T-cell (primary cell): ENCODE measurements at regions not wholly inside any gene's neighbourhood (a gene's known extent, or its start where the extent isn't known, plus 50 kb on each side); places are given as distances from the start of the nearest gene placed in this dataset.
A peak's percentile ranks its signal among the peaks of the same experiment; 100 is the strongest.

Experiments used
- ATAC-seq, 4 experiments: fragments of 200-7000 bp in 3 of 4; fragments of 150-1000 bp in 1 of 4; cut with Tn5 transposase; replicated peaks in 1 of 4; 1 replicate in 3 of 4; 2 replicates in 1 of 4; pipeline ENCODE4 v1.10.0; 2021; ENCODE audit warnings: moderate library complexity in 3 of 4, mild to moderate bottlenecking in 2 of 4, moderate number of reproducible peaks in 1 of 4
- CTCF ChIA-PET, 2 donors: fragments of 300-600 bp; sonication (Branson Sonifier 250); formaldehyde crosslinking; loops; one replicate each; lab custom pipeline; 2022; ENCODE audit warnings: antibody characterized with exemption in 2 of 2; lab: Charles Lee
- POLR2A ChIA-PET, 2 donors: fragments of 300-600 bp; sonication (Branson Sonifier 250); formaldehyde crosslinking; loops; one replicate each; lab custom pipeline; 2022; ENCODE audit warnings: antibody characterized with exemption in 2 of 2; lab: Charles Lee
- DNase-seq, 35 experiments: peaks; one replicate each; pipeline versions ENCODE4 v3.0.0 to v3.0.0-alpha.2; 2013 to 2023
- H3K27ac ChIP-seq: one replicate; pipeline ENCODE4 v1.5.1; 2013; ENCODE audit warnings: low read length
- H3K27me3 ChIP-seq, 2 experiments: replicated peaks in 1 of 2; 1 replicate in 1 of 2; 2 replicates in 1 of 2; pipeline versions ENCODE4 v1.6.1 to v1.7.0; 2013; ENCODE audit warnings: low read length in 1 of 2, mixed read lengths in 1 of 2; ENCODE audit not compliant: control insufficient read depth in 2 of 2, insufficient read depth in 2 of 2; ENCODE audit errors: extremely low read depth in 1 of 2
- H3K36me3 ChIP-seq, 2 donors: 1 replicate in 1 of 2; 2 replicates in 1 of 2; pipeline versions ENCODE4 v1.6.1 to v1.7.0; 2013; ENCODE audit warnings: low read length in 1 of 2; ENCODE audit not compliant: control insufficient read depth in 2 of 2, insufficient read depth in 1 of 2; ENCODE audit errors: extremely low read depth in 1 of 2
- H3K4me1 ChIP-seq, 2 experiments: 1 replicate in 1 of 2; 2 replicates in 1 of 2; pipeline versions ENCODE4 v1.6.1 to v1.7.0; 2013; ENCODE audit warnings: low read length in 2 of 2, mixed read lengths in 1 of 2; ENCODE audit not compliant: insufficient read depth in 2 of 2, control insufficient read depth in 1 of 2; ENCODE audit errors: extremely low read depth in 1 of 2
- H3K4me3 ChIP-seq, 2 donors: 1 replicate in 1 of 2; 2 replicates in 1 of 2; pipeline versions ENCODE4 v1.5.1 to v1.7.0; 2013; ENCODE audit warnings: mild to moderate bottlenecking in 2 of 2, low read length in 1 of 2, moderate library complexity in 1 of 2; ENCODE audit not compliant: control insufficient read depth in 1 of 2; ENCODE audit errors: extremely low read depth in 1 of 2
- H3K9me3 ChIP-seq: 2 replicates; pipeline ENCODE4 v1.7.0; 2013
- H3K27ac Mint-ChIP-seq, 2 donors: one replicate each; pipeline ENCODE4 v1.8.0; 2020 to 2021; ENCODE audit warnings: mild to moderate bottlenecking in 2 of 2, mixed read lengths in 2 of 2
- H3K27me3 Mint-ChIP-seq, 2 donors: one replicate each; pipeline ENCODE4 v1.8.0; 2021 to 2022; ENCODE audit warnings: mixed read lengths in 2 of 2
- H3K36me3 Mint-ChIP-seq: one replicate; pipeline ENCODE4 v1.8.0; 2021; ENCODE audit warnings: mixed read lengths
- H3K4me1 Mint-ChIP-seq, 3 donors: one replicate each; pipeline ENCODE4 v1.8.0; 2020 to 2022; ENCODE audit warnings: mixed read lengths in 3 of 3, mild to moderate bottlenecking in 1 of 3
- H3K4me3 Mint-ChIP-seq, 3 donors: one replicate each; pipeline ENCODE4 v1.8.0; 2020 to 2022; ENCODE audit warnings: mild to moderate bottlenecking in 3 of 3, mixed read lengths in 3 of 3, moderate library complexity in 3 of 3
- H3K9me3 Mint-ChIP-seq, 3 donors: one replicate each; pipeline ENCODE4 v1.8.0; 2020 to 2022; ENCODE audit warnings: mixed read lengths in 3 of 3
- WGBS: methylation state at CpG from one replicate; pipeline ENCODE4 v1.1.5; 2013; ENCODE audit warnings: missing lambda C conversion rate; ENCODE audit not compliant: insufficient coverage; 5-methylcytosine and 5-hydroxymethylcytosine counted together

DNA sequence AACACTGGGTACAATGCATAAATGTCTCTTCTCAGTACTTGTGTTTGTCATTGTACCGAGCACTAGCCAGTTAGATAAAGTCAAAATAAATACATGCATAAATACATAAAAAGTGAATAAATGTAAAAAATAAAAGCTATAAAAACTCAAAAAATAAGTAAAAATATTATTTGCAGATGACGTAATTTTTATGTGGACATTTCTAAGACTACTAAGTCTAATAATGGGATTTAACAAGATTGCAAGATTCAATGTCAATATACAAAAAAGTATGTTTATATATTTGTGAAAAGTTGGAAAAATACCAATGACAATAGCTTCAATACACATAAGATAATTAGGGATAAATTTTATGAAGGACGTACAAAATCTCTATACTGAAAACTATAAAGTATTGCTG is 639.6 kb downstream of the CBLN4 start:
- Histone ChIP-seq H3K9me3 (no peaks in the 10 kb centered on the region), H3K4me3 (no peak overlapping the region), H3K27me3 (no peaks in the 10 kb centered on the region), H3K4me1 (no peaks in the 10 kb centered on the region), H3K36me3 (no peaks in the 10 kb centered on the region), H3K27ac (no peak overlapping the region)
- H3K36me3 Mint-ChIP-seq = no peaks in the 10 kb centered on the region
- no peaks in the 10 kb centered on the region for H3K27me3 Mint-ChIP-seq
- H3K27ac Mint-ChIP-seq = no peak overlapping the region
- WGBS = no CpG with 5 or more reads among the region's 3 CpGs
- no peak for DNase-seq
- no peaks in the 10 kb centered on the region for H3K4me1 Mint-ChIP-seq
- H3K4me3 Mint-ChIP-seq = no peak overlapping the region
- peaks cover 8 to 26% (median 8%) of the 10 kb centered on the region in 3 donors for H3K9me3 Mint-ChIP-seq
- no peak for ATAC-seq
- CTCF ChIA-PET = no interaction called here
- POLR2A ChIA-PET = no interaction called here

DNA sequence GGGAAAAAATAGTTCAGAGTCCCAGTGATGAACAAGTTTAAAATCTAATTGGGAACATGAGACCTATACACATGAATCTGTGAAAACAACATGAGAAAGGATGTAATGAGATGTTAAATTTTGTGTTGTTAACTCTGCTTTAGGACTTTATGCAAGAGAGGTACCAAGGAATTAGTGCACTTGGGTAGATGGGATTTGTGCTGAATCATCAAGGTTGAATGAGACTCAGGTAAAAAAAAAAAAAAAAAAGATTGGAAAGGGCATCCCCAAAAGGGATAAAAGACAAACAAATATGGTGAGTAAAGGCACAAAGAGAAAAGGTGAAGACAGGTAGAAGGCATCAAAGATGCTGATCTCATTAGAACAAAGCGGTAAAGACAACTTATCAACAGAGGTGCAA is 644.4 kb downstream of the CBLN4 start:
- no peaks in the 10 kb centered on the region for H3K36me3 ChIP-seq
- H3K4me1 Mint-ChIP-seq = no peaks in the 10 kb centered on the region
- ATAC-seq (no peak), DNase-seq (no peak)
- H3K27me3 ChIP-seq = no peaks in the 10 kb centered on the region
- H3K4me1 ChIP-seq = no peaks in the 10 kb centered on the region
- peaks cover 0 to 16% (median 7%) of the 10 kb centered on the region in 3 donors for H3K9me3 Mint-ChIP-seq
- no peak overlapping the region for H3K27ac ChIP-seq
- no peak overlapping the region for H3K4me3 Mint-ChIP-seq
- ChIA-PET POLR2A (no interaction called here), CTCF (no interaction called here)
- H3K4me3 ChIP-seq = no peak overlapping the region
- no peaks in the 10 kb centered on the region for H3K36me3 Mint-ChIP-seq
- no CpG with 5 or more reads among the region's 1 CpG for WGBS
- H3K27ac Mint-ChIP-seq = no peak overlapping the region
- no peaks in the 10 kb centered on the region for H3K27me3 Mint-ChIP-seq
- no peaks in the 10 kb centered on the region for H3K9me3 ChIP-seq

- Mint-ChIP-seq H3K4me1 (no peaks in the 10 kb centered on the region), H3K4me3 (no peak overlapping the region), H3K9me3 (peaks cover 14 to 26% (median 20%) of the 10 kb centered on the region in 3 donors), H3K27me3 (no peaks in the 10 kb centered on the region), H3K27ac (no peak overlapping the region), H3K36me3 (no peaks in the 10 kb centered on the region)
- peak overlapping the region in 1 of 2 donors; percentile 15 for H3K4me3 ChIP-seq
- POLR2A ChIA-PET = no interaction called here
- CTCF ChIA-PET = no interaction called here
- no peaks in the 10 kb centered on the region for H3K4me1 ChIP-seq
- no peak for ATAC-seq
- no peak overlapping the region for H3K27ac ChIP-seq
- no peak for DNase-seq
- WGBS = 40% methylated on average over 3 of the region's 3 CpGs
- no peaks in the 10 kb centered on the region for H3K9me3 ChIP-seq
- H3K36me3 ChIP-seq = no peaks in the 10 kb centered on the region
- no peaks in the 10 kb centered on the region for H3K27me3 ChIP-seq
Observed at GRCh38 chr20:55354720-55355119, 650.6 kb downstream of the CBLN4 start.

GRCh38 chr20:55353206-55353605 is 652.1 kb downstream of the CBLN4 start:
- Histone ChIP-seq H3K9me3 (no peaks in the 10 kb centered on the region), H3K27me3 (no peaks in the 10 kb centered on the region), H3K4me1 (no peaks in the 10 kb centered on the region), H3K27ac (no peak overlapping the region), H3K4me3 (no peak overlapping the region), H3K36me3 (no peaks in the 10 kb centered on the region)
- H3K27ac Mint-ChIP-seq = peak overlapping the region in 1 of 2 donors; percentile 20
- no peak overlapping the region for H3K4me3 Mint-ChIP-seq
- CTCF ChIA-PET = no interaction called here
- POLR2A ChIA-PET = no interaction called here
- WGBS = 100% methylated on average over 1 of the region's 1 CpG
- no peaks in the 10 kb centered on the region for H3K27me3 Mint-ChIP-seq
- no peak for DNase-seq
- no peaks in the 10 kb centered on the region for H3K36me3 Mint-ChIP-seq
- H3K9me3 Mint-ChIP-seq = peaks cover 14 to 27% (median 14%) of the 10 kb centered on the region in 3 donors
- no peak for ATAC-seq
- no peaks in the 10 kb centered on the region for H3K4me1 Mint-ChIP-seq

- Mint-ChIP-seq H3K4me1 (no peaks in the 10 kb centered on the region), H3K36me3 (no peaks in the 10 kb centered on the region), H3K27ac (no peak overlapping the region), H3K27me3 (no peaks in the 10 kb centered on the region), H3K4me3 (no peak overlapping the region), H3K9me3 (peaks cover 16 to 38% (median 18%) of the 10 kb centered on the region in 3 donors)
- Histone ChIP-seq H3K27me3 (no peaks in the 10 kb centered on the region), H3K27ac (no peak overlapping the region), H3K4me1 (no peaks in the 10 kb centered on the region), H3K36me3 (no peaks in the 10 kb centered on the region), H3K4me3 (no peak overlapping the region), H3K9me3 (no peaks in the 10 kb centered on the region)
- no peak for ATAC-seq
- ChIA-PET CTCF (no interaction called here), POLR2A (no interaction called here)
- DNase-seq = no peak
- 100% methylated on average over 3 of the region's 5 CpGs for WGBS
Observed at GRCh38 chr20:55348223-55348622, 657.1 kb downstream of the CBLN4 start.

DNA sequence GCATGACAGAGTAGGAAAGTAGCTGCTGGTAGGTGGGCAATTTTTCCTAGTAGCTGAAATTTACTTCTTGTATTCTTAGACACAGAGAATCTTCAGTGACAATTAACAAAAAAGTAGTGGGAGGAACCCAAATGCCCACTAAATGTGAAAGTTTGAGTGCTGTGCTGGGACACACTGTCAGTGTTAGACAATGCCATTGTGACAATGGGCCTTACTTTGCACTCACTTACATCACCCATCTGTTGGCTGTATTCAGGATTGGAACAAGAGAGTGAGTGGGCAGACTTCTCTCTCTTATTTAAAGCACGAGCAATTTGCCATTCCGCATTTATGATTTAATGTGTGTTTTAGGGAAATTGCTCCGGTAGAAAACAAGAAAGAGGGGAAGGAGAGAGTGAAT is 662.5 kb downstream of the CBLN4 start:
- Histone ChIP-seq H3K27me3 (no peaks in the 10 kb centered on the region), H3K4me3 (no peak overlapping the region), H3K9me3 (no peaks in the 10 kb centered on the region), H3K36me3 (no peaks in the 10 kb centered on the region), H3K27ac (no peak overlapping the region), H3K4me1 (no peaks in the 10 kb centered on the region)
- H3K36me3 Mint-ChIP-seq = no peaks in the 10 kb centered on the region
- H3K4me3 Mint-ChIP-seq = no peak overlapping the region
- no peak for DNase-seq
- no peak for ATAC-seq
- no peak overlapping the region for H3K27ac Mint-ChIP-seq
- H3K27me3 Mint-ChIP-seq = no peaks in the 10 kb centered on the region
- ChIA-PET CTCF (no interaction called here), POLR2A (no interaction called here)
- no peaks in the 10 kb centered on the region for H3K4me1 Mint-ChIP-seq
- peaks cover 9 to 19% (median 15%) of the 10 kb centered on the region in 3 donors for H3K9me3 Mint-ChIP-seq
- WGBS = 82% methylated on average over 3 of the region's 3 CpGs

- WGBS = 90% methylated on average over 1 of the region's 2 CpGs
- ChIA-PET CTCF (no interaction called here), POLR2A (no interaction called here)
- ATAC-seq = no peak
- H3K27ac ChIP-seq = no peak overlapping the region
- no peaks in the 10 kb centered on the region for H3K4me1 Mint-ChIP-seq
- H3K4me3 Mint-ChIP-seq = no peak overlapping the region
- H3K27me3 Mint-ChIP-seq = no peaks in the 10 kb centered on the region
- H3K9me3 ChIP-seq = no peaks in the 10 kb centered on the region
- H3K9me3 Mint-ChIP-seq = peaks cover 0 to 19% (median 15%) of the 10 kb centered on the region in 3 donors
- H3K36me3 Mint-ChIP-seq = no peaks in the 10 kb centered on the region
- H3K36me3 ChIP-seq = no peaks in the 10 kb centered on the region
- H3K4me3 ChIP-seq = no peak overlapping the region
- H3K27me3 ChIP-seq = no peaks in the 10 kb centered on the region
- no peak for DNase-seq
- H3K27ac Mint-ChIP-seq = no peak overlapping the region
- no peaks in the 10 kb centered on the region for H3K4me1 ChIP-seq
Observed at GRCh38 chr20:55333798-55334197, 671.5 kb downstream of the CBLN4 start.
